ENCODE measurements at regions not wholly inside any gene's neighbourhood (a gene's known extent, or its start where the extent isn't known, plus 50 kb on each side); places are given as distances from the start of the nearest gene placed in this dataset.
A peak's percentile ranks its signal among the peaks of the same experiment; 100 is the strongest.

DNA sequence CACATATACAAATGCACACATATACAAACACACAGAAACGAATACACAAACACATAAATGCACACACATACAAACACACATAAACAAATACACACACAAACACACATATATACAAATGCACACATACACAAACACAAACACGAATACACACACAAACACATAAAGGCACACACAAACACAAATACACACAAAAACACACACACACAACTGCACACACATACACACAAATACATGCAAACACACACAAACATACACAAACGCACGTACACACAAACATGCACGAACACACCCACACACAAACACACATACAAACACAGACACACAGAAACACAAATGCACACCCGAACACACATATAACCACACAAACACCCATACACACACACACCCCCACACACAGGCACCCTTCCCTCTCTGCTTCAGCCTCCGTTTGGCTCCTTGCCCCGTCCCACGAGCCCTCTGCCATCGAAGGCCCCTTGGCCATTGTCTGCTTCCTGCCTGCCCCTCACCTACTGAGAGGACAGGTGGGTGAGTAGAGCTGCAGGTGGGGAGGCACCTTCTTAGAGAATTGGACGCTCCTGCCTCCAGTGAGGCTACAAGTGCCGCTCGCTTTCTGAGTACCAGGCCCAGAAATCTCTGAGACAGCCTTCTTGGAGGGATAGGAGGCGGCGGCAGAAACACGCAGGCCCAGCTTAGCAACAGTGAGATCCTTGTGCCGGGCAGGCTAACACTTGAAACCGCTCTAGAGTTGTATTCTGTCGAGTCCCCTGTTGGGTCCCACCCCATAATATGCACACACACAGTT, 331.2 kb downstream of the FOXL1 start:
- DNase-seq (ENCODE audit: low spot score) = no peak

DNA sequence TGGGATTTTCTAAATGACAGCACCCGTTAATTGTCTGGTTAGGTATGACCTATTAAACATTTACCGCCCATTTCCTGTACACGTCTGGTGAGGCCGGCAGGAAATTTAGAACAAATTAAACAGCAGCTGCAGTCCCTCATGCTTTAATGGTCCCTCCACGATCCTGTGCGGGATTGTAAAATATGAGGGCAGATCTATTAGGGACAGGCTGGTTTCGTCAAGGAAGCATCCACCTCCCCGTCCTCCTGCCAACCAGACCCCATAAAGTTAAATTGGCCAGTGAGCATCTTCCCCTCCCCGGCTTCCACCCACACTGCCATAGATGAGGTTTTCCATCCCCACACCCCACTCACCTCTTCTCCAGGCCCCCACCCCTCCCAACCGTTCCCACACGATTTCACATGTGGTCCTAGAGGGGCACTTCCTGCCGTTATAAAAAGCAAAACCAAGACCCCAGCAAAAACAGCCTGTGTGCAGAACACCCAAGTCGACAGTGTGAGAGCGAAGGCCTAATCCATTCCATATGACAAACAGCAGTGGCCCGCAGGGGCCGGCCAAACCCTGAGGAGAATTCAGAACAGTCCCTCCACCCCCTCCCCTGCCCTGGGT, 331.9 kb downstream of the FOXL1 start:
- DNase-seq (ENCODE audit: low spot score) = no peak

DNA sequence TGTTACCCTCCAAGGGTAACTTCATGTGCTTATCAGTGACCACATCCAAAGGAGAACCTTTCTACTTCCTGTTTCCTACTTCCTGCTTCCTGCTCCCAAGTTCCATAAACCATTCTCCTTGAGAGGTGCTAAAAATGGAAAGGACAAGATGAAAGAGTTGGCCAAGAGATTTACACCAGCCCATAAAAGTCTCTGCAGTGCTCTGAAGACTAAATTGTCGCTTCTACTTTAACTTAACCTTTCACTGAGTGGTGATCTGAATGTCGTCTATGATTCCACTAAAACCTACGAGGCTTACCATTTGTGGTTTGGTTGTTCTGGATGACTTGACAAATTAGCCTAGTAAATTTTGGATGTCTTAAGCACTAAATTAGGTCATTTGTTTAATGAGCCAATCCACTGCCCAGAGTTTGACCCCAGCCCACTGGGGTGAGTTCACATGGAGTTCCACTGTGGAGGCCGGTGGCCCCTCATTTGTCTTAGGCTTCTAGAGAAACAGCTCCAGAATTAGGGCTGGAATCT, 333.1 kb downstream of the FOXL1 start:
- DNase-seq (ENCODE audit: low spot score) = no peak

DNA sequence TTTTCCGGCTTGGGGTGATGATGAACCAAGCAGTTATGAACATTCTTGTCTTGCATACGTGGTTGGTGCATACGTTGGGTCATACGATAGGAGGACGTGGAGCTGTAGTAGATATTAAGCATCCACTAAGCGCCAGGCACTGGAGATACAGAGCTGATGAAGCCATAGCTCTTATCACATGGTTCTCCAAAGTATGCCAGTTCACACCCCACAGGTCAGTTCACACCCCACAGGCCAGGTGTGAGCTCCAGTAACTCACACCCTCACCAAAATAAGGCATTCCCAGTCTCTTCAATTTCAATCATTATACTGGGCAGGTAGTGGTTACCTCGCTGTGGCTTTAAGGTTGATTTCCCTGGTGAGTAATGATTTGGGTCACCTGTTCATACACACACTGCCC, 335.5 kb downstream of the FOXL1 start:
- no peak for DNase-seq (ENCODE audit: low spot score)

DNA sequence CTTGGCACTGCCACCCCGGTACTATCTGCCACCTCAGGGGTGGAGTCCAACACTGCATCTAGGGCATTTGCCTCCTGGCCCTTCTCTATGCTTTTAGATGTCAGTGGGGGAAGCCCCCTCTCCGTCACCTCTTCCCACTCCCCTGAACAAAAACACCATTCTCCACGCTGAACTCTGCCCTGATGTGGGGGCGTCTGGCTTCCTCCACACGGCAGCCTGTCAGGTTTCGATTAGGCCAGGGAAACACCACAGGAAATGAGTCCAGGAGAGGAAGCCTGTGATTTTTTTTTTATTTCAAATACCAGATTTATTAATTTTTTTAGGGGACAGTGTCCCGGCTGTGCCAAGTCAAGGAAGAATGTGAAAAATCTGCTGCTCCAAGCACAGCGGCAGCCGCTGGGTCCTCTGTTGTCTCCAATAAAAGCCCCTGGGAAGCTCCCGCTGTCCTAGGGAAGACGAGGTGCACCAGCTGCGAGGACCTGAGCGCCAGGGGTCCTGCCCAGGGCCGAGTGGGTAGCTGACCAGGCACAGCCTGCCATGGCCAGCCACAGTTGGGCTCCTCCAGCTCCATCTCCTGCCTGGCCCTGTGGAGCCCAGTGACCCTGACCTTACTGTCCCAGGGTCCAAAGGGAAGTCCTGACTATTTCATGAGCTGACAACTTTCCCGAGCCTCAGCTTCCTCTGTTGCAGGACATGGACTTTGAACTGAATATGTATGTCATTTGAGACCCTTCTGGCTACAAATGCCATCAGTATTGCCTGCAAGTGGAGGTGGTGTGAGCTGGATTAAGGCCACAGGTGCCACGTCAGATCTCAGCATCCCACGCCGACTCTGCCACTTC, 336.7 kb downstream of the FOXL1 start:
- no peak for DNase-seq (ENCODE audit: low spot score)

DNA sequence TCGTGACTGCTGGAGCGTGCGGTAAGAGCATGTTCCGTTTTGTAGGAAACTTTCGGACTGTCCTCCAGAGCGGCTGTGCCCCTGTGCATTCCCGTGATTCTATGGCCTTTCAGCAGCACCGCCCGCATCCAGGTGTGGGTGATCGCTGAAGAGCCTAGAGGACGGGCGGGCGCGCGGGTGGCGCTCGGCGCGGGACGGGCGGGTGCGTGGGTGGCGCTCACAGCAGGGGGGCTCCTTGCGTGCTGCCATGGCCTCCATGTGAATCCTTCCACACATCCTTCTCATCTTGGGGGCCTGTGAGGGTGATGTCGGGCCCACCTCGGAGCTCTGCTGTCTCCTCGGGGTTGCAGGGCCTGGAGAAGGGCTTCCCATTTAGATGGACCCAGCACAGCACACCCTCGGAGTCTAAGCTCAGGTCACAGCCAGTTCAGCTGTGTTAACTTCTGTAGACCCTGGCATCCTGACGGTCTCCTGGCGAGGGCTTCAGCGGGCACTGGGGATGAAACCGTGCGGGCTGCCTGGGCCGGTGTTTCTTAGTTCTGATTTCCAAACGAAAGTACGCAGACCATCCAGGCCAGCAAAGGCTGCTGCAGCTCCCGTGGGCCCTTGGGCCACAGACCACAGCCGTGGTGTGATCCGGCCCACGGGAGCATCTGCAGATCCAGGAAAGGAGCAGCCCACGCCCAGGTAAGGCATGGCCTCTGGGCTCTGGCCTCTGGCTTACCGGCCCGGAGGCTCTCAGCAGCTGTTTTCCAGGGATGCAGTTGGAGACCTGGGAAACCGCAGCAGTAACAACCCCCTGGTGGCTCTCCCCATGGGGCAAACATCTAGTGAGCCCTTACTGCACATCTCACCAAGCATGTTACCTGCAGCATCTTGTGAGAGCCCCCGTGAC, 339.4 kb downstream of the FOXL1 start:
- no peak for DNase-seq (ENCODE audit: low spot score)

DNA sequence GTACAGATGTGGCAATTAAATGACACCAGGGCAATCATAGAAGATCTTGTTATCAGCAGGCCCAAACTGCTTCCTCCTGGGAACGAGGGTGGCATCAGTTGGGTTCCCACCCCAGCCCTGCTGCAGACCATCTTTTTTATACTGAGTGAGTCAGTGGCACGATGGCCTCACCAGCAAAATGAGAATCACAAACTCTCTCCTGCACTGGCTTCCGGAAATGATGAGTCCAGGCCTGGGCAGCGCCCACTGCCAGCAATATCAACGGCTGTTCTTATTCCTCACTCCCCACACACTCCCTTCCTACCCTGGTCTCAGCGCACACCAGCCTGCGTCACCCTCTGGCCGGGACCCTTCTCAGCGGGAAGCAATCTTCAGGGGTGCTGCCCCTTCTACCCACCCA, 340.3 kb downstream of the FOXL1 start:
- DNase-seq (ENCODE audit: low spot score) = no peak

DNA sequence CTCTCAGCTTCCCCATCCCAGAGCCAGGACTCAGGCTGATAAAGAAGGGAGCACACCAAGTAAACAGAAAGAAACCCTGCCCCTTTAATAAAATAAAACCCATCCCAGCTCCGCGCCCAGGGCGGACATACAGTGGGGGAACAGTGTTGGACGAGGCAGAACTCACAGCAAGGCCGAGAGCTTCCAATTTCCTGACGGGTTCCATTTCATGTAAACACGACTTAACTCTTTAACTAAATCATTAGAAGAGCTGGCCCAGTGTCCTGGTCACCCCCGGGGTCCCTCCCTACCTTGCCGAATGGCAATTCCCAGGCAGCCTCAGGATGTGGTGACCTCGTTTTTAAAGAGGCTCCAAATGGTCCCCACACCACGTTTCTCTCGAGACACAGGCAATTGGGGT, 340.7 kb downstream of the FOXL1 start:
- DNase-seq (ENCODE audit: low spot score) = no peak

DNA sequence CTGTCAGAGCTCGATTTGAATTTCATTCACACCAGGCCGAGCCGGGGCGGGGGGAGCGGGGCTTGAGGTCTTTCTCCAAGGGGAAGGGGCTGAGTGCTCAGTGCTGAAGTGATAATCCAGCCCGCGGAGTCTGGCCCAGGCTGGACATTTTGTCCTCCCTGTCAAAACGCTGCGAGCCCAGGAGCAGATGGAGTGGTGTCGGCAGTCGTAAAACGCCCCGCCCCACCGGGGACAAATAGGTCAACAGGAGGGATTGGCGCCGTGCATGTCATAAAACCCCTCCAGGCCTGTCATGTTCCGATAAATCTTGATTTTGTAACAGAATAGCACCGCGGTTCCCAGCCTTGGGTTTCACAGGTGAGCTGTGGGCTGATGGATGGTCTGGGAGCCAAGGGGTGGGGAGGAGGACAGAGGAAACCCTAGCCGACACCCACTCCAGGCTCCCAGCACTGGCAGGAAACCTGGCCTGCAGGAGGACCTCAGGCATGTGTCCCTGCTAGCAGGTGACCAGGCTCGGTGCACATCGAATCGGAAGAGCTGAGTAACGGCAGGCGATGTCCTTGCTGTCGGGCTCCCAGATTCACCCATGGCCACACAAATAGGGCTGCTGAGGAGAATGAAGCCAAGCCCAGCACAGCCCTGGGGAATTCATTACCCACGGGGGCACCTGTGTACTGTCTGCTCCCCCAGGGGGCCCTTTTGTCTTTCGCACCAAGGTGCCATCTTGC, 341.4 kb downstream of the FOXL1 start:
- no peak for DNase-seq (ENCODE audit: low spot score)

DNA sequence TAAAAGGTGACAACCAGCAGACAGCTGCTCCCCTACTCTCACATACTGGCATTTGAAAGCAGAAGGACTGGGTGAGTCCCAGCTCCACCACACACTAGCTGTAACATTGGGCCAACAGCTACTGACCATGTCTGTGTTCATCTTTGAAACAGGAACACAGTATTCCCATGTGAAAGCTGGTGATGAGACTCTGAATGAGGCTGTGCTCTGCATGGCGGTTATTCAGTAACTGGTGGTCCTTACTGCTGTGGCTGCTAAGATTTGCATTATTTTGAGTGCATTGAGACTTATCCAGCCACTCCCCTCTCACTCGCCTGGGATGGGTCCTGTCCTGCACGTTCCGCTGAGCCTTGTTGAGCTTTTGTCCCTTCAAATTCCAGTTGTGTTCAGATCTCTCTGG, 342.9 kb downstream of the FOXL1 start:
- DNase-seq (ENCODE audit: low spot score) = no peak

DNA sequence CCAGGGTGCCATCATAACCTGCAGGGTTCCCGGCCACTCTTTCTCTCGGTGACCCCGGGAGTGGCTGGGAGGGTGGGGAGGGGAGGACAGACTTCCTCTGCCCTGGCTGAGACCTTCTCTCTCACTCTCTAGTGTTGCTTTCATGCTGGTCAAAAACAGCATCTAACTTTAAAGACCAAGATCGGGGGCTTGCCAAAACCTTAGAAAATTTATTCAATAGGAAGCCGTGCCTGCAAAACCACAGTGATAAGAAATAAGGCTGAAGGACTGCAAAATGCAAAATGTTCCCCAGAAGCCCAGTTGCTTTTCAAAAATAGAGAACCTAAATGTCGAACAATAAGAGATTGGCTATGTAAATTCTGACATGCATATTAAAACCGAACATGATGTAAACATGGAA, 344.0 kb downstream of the FOXL1 start:
- DNase-seq (ENCODE audit: low spot score) = no peak

DNA sequence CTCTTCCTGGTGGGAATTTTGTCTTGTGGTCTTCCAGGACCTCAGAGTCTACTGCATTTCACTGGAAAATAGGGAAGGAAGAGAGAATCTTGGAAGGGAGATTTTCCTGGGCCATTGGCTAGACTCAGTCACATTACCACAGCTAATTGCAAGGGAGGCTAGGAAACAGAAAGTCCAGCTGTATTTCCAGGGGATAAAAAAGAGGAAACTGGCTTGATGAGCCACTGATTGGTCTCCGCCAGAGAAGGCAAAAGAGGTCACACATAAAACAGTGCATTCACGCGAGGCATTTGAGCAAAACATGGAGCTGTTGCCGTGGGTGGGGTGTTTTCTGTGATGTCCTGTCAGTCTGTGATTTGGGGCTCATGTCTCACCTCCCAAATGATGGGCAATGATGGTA, 345.3 kb downstream of the FOXL1 start:
- no peak for DNase-seq (ENCODE audit: low spot score)

DNA sequence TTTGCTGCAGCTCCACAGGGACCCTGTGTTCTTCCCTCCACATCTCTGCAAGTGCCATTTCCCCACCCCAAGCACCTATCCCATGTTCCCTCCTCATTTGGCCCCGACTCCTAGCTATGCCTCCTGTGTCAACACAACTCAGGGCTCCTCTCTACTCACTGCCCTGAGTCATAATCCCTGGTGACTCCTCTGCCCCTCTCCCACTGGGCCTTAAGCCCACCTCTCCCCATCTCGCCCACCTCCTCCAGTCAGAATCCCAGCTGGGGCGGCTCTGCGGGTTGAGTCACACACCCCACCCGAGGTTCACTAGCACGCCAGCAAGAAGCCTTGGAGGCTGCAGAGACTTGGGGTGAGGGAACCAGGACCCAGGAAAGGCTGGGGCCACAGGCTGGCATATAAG, 346.2 kb downstream of the FOXL1 start:
- DNase-seq (ENCODE audit: low spot score) = peak; percentile 32

DNA sequence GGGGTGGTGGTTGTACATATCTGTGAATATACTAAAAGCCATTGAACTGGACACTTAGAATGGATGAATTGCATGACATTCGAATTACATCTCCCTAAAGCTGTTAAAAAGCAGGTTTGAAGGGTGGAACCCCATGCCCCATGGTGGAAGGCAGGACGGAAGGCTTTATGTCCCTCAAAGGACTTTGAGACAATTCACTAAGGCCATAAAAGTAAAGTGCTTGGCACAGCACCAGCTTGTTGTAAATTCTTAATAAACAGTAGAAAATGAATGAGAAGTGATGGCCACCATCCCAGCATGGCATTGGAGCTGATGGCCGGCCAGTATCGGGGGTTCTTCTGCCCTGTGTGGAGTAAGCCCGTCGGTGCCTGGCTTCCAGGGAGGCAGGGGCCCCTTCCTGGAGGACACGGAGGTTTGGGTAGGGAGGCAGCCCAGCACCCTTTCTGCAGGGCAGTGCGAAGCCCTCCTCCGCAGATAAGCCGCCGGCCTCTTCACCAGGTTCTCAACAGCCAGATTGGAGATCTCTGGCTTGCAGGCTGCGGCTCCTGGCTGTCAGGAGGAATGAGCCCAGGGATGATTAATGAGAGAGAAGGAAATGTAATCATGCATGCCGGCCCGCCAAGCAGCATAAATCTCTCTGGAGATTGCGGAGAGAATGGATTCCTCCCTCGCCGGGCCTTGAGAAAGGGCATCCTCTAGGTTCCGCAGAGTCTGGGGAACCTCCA, 346.9 kb downstream of the FOXL1 start:
- DNase-seq (ENCODE audit: low spot score) = no peak

DNA sequence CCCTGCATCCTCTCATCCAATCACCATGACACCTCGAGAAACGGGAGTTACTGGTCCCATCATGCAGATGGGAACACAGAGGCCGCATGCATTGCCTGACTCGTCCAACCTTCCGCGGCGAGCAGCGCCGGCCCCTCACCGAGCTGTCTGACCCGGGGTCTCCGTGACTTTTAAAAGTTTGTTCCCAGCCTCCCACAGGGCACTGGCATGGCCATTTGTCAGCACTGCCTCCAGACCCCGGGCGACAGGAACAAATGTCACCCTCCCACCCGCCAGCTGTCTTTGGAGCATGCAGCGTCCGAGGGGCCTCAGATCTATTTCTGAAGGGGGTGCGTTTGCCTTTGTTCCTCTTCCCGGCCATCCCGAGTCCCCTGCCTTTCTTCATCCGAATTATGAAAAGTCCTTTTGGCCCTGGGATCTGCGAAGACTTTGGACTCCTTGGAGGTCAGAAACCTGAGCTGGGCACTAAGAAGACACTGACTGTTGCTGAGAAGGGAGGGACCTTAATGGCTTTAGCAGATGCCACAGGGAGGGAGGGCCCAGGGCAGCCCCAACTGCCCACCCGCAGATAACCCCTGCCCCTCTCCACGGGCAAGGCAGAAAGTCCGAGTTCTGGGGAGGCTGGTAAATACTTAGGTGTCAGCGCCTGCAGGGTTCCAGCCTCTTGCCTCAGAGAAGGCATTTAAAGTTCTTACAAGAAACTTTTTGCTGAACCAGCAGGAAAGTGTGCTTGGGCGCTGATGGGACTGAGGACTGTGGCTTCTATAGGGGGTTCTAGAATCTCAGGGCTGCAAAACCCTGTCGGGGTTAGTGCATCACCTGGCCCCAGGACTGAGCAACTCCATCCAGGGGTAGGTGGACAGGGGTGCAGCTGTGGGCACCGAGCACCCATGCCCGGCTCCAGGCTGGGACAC, 348.1 kb downstream of the FOXL1 start:
- DNase-seq (ENCODE audit: low spot score) = no peak

DNA sequence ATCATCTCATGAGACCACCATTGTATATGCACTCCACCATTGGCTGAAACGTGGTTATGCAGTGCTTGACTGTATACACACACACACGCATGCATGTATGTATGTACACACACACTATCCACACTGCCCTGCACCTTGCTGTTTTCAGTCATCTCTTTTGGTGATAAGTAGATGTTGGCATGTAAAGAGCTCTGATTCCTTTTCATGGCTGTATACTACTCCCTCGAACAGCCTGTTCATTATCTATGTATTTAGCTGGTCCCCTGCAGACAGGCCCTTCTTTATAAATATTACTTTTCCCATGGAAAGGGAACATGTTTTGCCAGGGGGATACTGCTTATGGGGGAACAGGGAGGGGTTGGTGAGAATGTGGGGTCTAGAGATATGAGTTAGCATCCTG, 349.4 kb downstream of the FOXL1 start:
- no peak for DNase-seq (ENCODE audit: low spot score)

DNA sequence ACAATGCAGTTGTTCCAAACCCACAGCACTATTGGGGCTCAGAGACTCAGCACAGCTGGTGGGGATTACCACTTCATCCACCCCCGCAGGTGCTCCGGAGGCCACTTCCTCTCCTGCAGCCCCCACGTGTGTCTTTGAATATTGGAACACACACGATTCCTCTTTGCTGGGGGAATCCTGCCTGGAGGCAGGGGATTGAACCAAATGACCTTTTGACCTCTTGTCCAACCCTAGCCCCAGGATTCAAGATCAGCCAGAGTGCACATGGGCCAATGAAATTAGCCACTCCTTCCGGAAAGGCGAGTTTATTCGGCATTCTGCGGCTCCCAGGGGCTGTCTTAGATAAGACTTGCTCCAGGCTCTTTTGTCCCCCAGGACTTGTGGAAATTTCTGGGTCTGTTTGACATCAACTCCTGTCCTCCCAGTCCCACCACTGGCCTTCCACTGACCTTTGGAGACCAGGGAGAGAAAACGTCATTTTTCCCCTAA, 350.2 kb downstream of the FOXL1 start:
- DNase-seq (ENCODE audit: low spot score) = no peak

DNA sequence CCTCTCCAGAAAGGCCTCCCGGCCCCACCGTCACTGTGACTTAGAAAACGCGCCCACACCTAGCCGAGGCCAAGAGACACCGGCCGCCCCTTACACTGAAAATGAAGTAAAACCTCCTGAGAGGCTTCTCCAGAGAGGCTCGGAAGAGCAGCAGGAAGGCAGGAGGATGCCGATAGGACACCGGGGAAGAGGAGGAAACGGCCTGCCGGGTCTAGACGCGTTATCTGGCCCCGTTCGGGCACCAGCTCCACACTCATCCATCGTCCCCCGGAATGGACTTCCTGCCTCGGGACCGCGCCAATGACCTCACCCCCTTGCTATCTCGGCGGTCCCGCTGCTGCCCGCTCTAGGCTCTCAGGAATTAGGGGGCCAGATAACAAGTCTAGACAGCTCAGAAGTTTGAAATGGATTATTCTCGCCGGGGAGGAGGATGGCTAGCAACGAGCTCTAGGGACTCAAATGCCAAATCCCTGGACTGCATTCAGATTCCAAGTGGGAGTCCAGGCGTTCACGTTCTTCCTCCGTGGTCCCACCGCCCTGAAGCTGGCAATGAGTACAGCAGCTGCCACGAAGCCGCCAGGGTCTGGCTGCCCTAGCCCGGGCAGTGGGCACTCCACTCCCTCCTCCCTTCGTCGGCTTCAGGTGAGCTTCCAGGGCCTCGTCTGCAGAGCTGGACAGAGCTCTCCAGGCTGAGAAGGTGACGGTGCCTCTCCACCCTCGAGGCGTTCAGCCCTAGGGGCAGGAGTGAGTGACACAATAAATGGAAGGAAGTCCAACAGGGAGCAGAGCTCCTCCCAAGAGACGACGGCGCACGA, 350.9 kb downstream of the FOXL1 start:
- no peak for DNase-seq (ENCODE audit: low spot score)

All from H4 (cell line).